GM18867 (cell line): ENCODE measurements at regions not wholly inside any gene's neighbourhood (a gene's known extent, or its start where the extent isn't known, plus 50 kb on each side); places are given as distances from the start of the nearest gene placed in this dataset.
"Not testable (repeated sequence)": the region's sequence is repeated elsewhere in the genome, so short reads cannot be mapped to it uniquely, and the experiment has no call there.

Source experiments
- ATAC-seq: cut with Tn5 transposase; IDR thresholded peaks from one replicate; pipeline ENCODE4 v1.9.1; 2021; ENCODE audit warnings: mild to moderate bottlenecking, moderate library complexity; ENCODE audit not compliant: unreplicated experiment

DNA sequence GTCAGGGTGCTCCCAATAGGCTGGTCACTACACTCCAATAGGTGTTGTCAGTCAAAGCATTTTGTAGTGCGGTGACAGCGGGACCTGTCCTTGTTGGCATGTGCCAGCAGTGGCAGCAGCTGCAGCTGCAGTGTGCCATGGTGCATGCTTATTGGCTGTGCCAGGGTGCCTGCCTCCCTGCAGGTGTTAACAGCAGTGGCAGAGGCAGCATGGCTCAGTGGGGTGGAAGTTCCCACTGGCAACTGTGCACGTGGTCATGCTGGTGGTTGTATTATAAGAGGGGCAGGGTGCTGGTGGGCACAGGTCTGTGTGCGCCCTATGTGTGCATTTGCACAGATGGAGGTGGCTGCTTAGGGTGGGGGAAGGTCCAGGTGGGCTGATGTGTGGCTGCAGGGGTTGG lies 133.7 kb upstream of the EDIL3 start:
- no peak for ATAC-seq

- ATAC-seq = no peak
These were observed 121.9 kb upstream of the EDIL3 start for GRCh38 chr5:84506625-84507024.

DNA sequence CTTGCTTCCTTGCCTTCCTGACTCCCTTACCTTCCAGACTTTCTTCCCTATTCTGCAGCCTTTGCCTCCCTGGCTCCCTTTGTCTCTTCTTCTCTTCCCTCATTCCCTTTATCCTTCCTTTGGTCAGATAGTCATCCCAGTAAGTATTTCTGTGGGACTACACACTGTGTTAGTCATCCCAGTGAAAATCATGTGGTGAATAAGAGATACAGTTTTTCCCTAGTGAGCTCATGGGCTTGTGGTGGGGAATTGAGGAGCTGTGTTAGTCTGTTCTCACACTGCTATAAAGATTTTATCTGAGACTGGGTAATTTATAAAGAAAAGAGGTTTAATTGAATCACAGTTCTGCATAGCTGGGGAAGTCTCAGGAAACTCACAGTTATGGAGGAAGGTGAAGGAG lies 109.8 kb upstream of the EDIL3 start:
- no peak for ATAC-seq

DNA sequence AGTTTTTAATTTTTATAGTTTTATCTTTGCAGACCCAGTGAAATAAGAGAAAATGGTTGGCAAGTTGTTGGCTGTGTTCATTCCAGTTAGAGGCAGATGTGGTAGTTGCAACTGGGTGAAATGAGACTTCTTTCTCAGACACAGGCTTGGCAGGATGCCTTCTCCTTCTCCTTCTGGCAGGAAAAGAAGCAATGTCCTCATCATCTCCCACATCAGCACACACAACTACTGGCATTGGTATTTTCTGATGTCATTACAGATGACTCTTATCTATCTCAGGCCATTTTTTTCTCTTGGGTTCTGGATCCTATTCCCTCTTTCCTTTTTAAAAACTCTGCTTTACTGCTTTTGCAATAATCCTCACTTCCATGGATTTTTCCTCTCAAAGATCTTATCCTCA lies 103.3 kb upstream of the EDIL3 start:
- no peak for ATAC-seq

DNA sequence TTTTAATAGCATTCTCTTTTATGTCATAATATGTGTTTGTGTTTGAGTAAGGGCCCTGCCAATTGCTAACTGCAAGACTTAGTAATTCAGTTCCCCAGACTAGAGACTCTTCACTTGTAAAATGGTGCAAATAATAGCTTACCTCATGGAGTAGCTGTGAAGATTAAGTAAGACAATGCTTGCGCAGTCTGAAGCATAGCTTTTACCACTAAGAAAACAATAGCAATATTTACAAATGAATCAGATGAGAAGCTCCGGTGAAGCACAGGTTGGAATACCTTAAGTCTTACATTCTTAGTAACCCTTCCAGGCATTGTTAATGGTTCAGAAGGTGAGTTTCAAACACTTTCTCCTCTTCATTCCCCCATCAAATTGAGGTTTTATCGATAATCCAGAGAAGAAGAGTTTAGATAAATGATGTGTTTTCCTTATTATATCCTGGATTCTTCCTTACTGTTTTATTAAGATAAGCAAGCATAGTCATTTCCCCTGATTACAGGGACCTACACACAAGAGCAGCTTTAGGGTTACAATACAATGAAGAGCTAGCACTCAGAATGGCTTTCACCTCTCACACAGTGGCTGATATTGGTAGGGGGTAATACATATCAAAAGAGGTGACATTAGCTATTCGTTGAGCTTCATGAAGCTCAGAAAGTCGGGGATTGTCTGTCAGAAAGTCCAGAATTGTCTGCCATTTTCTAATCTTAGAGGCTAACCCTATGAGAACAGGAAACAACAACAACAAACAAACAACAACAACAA lies 96.4 kb upstream of the EDIL3 start:
- no peak for ATAC-seq

- ATAC-seq = no peak
These were observed 93.9 kb upstream of the EDIL3 start for GRCh38 chr5:84478603-84479002.

DNA sequence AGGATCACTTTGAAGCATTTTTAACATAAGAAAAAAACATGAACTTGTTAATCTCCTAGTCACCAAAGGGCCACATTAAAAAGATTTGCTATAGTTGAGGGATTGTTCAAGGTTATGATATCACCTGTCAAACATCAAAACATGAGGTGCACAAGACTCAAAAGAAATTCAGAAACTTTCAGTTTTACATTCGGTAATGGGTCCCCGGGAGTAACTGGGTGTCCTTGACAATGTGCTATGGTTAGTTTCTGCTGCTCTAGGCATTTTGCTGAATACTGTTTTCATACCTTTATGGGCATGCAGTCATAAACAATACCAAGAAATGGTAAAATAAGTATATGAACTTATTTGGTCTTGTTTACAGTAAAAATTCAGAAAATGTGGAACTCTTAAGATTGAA lies 92.8 kb upstream of the EDIL3 start:
- ATAC-seq = no peak

DNA sequence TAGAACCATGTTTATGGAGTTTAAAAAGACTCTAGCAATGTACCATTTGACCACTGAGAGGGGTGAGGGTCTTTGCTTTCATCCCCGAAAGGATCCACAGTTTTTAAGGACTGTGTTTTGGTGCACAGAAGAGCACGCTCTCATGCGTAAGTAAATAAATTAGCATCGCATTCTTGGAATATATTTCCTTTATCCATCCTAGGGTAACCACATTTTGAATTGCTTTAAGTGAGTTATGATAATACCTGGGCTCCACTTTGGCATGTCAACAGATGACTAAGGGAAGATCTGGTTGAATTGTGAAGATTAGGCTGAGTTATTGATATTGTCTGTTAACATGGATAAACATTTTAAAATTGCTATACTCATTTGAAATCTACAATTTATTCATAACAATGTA lies 89.4 kb upstream of the EDIL3 start:
- no peak for ATAC-seq

DNA sequence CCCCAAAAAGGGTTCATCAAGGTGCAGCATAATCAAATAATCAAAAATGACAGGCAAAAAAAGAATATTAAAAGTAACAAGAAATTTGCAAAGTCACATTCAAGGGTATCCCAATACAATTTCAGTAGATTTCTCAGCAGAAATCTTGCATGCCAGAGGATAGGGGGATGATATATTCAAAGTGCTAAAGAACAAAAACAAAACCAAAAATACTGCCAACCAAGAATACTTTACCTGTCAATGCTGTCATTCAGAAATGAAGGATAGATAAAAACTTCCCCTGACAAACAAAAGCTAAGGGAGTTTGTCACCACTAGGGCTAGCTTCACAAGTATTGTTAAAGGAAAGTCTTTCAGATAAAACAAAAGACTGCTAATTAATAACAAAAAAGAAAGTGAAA lies 68.7 kb upstream of the EDIL3 start:
- no peak for ATAC-seq

DNA sequence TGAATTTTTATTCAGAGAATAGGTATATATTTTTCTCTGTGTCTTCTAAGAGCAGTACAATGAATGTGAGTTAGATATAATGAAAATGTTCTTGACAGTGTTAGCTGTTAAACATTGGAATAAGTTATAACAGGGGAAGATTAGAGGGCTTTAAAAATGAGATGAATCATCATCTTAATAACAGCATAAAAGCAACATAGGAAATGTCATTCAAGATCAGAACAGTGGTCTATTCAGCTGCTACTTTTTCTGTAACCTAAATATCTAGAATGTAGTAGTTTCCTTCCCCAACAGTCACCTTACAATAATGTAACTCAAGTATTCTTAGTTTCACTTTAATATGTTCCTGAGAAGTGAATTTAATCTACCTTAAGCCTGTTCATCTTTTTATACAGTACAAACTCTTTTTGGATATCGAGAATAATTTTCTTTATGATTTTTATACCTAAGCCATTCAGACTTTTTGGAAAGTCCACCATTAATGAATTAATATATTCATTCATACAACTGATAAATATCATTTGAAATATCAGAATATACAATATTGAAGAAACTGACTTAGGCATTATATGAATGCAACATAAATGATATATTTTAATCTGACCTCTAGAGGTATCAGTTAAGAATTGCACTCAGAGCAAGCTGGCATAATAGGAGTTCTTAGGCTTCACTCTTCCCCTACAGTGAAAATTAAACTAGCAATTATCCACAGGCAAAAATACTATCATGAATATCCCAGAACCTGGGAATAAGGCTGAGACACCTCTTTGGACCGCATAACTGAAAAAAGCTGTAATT lies 66.1 kb upstream of the EDIL3 start:
- no peak for ATAC-seq

DNA sequence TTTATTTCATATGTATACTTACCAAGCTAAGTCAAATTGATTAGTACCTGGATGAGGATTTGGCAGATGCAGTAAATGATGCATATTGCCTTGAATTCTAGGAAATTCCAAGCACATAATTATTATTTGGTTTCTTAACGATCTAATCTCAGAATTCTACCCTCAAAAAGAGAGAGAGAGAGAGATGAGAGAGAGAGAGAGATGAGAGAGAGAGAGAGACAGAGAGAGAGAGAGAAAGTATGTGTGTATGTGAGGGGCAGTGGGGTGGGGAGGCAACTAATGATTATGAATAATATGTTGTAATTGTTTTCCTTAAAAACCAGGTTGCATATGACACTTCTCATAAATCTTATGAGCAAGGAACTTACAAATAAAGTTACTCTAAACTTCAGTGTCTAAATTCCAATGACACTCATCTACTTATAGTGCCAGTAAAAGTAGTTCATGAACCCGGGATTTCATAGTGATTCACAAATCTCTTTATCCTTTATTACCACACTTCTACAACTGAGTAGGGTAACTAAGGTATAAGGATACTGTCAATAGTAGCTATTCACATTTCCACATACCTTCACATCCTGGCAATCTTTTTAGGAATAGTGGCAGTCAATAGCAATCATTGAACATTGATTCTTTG lies 60.5 kb upstream of the EDIL3 start:
- no peak for ATAC-seq

DNA sequence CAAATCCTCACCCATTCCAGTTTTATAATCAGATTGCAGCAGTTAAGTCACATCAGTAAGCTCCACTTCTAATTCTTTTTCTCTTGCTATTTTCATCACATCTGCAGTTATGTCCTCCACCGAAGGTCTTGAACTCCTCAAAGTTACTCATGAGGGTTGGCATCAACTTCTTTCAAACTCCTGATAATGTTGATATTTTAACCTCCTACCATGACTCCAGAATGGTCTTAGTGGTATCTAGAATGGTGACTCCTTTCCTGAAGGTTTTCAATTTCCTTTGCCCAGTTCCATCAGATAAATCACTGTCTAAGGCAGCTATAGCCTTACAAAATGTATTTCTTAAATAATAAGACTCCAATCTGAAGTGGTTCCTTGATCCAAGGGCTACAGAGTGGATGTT lies 53.8 kb upstream of the EDIL3 start:
- no peak for ATAC-seq

GRCh38 chr5:84437673-84438315 lies 53.1 kb upstream of the EDIL3 start:
- no peak for ATAC-seq

DNA sequence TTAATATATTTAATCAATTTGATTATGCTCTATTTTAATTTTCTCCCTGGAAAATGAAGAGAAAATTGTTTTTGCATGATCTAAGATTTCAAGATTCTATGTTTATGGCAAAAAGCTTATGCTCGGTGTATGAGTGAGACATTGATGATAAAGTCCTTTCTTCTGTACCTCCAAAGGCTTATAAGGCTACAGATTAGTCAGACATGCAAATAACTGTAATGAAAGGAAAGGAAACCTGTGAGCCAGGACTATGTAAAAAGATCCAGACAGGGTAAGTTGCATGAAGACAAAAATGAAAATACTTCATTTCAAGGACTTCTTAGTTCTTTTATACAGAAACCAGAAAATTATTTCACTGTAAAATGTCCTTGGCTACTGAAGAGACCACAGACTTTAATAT lies 52.2 kb upstream of the EDIL3 start:
- no peak for ATAC-seq

DNA sequence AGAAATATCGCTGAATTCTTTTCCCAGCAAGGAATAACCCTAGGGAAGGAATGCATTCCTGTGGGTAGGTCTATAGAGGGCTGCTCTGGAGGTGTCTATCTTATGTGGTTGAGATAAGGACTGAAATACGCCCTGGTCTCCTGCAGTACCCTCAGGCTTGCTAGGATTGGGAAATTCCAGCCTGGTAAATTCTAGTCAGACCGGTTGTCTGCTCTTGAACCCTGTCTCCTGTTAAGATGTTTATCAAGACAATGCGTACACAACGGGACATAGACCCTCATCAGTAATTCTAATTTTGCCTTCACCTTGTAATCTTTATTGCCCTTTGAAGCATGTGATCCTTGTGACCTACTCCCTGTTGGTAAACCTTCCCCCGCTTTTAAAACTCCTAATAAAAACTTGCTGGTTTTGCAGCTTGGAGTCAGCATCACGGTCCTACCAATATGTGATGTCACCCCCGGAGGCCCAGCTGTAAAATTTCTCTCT lies 51.2 kb upstream of the EDIL3 start:
- not testable (repeated sequence) for ATAC-seq
